Coronary artery (tissue), 2 donors: ENCODE measurements at regions not wholly inside any gene's neighbourhood (a gene's known extent, or its start where the extent isn't known, plus 50 kb on each side); places are given as distances from the start of the nearest gene placed in this dataset.

Experiments
- DNase-seq: peaks from one replicate; pipeline ENCODE4 v3.0.0-alpha.2; 2017; ENCODE audit warnings: low spot score
- H3K27ac ChIP-seq, 2 donors: fragments of 200-600 bp; sonication (generic); one replicate each; pipeline ENCODE4 v1.5.1; 2016 to 2019
- H3K4me3 ChIP-seq: fragments of 200-600 bp; sonication (generic); 2 replicates; pipeline ENCODE4 v1.5.1; 2016; ENCODE audit warnings: mild to moderate bottlenecking, moderate library complexity
- TF ChIP-seq, protein P1 (sequence below): fragments of 200-600 bp; sonication (generic); IDR thresholded peaks from one replicate; pipeline ENCODE4 v1.5.1; 2019; ENCODE audit warnings: antibody characterized with exemption

DNA sequence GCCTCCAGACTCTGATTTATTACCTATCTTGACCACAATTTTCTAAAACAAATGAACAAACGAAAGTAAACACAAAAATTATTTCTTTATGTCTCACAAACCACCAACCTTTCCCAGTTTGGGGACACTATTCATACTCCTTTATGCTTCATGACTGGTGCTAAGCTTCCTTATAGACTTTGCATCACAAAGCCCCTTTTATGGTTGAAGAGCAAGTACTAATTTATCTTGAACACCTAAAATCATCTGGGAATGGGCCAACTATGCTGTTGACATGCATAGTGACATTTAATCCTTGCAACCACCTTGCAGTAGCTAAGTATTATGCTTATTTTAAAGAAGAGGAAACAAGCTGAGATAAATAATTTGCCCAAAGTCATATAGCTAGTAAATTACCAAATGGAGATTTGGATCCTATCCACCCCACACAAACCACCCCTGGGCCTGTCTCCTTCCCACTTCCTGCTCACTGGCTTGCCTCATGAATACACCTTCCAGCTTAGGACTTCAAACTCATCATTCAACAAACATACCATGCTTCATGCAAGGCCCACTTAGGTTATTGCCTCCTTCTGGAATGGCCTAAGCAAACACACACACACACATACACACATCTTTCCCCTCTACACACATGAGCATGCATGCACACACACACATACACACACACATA is 192.2 kb downstream of the PLPP3 start:
- TF ChIP-seq, protein P1, sequence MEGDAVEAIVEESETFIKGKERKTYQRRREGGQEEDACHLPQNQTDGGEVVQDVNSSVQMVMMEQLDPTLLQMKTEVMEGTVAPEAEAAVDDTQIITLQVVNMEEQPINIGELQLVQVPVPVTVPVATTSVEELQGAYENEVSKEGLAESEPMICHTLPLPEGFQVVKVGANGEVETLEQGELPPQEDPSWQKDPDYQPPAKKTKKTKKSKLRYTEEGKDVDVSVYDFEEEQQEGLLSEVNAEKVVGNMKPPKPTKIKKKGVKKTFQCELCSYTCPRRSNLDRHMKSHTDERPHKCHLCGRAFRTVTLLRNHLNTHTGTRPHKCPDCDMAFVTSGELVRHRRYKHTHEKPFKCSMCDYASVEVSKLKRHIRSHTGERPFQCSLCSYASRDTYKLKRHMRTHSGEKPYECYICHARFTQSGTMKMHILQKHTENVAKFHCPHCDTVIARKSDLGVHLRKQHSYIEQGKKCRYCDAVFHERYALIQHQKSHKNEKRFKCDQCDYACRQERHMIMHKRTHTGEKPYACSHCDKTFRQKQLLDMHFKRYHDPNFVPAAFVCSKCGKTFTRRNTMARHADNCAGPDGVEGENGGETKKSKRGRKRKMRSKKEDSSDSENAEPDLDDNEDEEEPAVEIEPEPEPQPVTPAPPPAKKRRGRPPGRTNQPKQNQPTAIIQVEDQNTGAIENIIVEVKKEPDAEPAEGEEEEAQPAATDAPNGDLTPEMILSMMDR, result no peak
- no peak for DNase-seq
- Histone ChIP-seq H3K27ac (no peak overlapping the region), H3K4me3 (no peak overlapping the region)

DNA sequence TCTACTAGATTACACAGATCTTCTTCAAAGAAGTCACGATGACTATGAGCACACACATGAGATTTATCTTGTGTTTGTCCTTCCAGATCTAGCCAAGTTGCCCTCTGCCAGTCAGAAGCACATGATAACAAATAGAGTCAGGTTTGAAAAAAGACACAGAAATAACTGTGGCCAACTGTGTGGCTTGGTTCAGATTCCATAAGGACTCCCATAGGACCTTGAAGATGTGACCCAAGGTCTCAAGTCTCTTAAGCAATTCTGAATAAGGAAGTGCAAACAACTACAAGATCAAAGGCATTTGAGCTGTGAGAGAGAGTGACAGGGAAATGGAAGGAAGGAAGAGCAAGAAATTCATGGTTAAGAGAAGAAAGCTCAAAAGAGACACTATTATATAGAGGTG is 194.0 kb downstream of the PLPP3 start:
- Histone ChIP-seq H3K4me3 (no peak overlapping the region), H3K27ac (no peak overlapping the region)
- no peak for DNase-seq
- TF ChIP-seq, protein P1, result no peak

DNA sequence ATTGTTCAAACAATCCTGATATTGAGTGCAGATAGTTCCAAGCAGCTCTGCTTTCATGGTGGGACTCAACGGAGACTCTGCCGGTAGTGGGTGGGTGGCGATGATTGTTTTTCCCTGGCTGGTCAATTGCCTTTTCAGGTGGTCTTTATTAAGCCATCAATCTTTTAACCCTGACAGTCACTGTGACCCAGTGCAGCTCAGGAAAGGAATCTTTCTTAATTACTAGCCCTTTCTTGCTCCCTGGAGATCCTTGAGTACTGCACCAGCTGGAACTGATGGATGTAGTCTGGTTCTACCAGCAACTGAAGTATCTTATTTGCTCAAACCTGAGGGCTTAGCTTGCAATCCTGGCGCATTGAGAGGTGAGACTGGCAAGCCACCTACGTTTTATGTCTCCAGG is 196.4 kb downstream of the PLPP3 start:
- no peak overlapping the region for H3K4me3 ChIP-seq
- H3K27ac ChIP-seq, result no peak overlapping the region
- no peak for DNase-seq
- TF ChIP-seq, protein P1, result no peak

DNA sequence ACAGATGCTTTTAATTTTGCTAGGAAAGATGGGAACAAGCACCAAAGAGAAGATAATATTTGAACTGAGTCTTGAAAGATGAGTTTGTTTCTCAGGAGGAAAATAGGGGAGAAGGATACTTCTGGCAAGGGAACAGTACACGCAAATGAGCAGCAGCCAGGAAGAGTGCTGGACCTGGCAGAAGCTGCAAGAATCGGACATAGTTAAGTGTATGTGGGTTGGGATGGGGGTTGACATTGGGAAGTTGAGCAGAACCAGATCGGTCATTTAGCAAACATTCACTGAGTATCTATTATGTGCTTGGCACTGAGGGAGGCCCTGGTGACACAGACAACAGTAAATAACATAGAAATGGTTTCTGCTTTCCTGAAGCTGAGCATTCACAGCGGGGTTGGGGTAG is 198.8 kb downstream of the PLPP3 start:
- Histone ChIP-seq H3K4me3 (no peak overlapping the region), H3K27ac (no peak overlapping the region)
- DNase-seq, result no peak
- TF ChIP-seq, protein P1, result no peak

DNA sequence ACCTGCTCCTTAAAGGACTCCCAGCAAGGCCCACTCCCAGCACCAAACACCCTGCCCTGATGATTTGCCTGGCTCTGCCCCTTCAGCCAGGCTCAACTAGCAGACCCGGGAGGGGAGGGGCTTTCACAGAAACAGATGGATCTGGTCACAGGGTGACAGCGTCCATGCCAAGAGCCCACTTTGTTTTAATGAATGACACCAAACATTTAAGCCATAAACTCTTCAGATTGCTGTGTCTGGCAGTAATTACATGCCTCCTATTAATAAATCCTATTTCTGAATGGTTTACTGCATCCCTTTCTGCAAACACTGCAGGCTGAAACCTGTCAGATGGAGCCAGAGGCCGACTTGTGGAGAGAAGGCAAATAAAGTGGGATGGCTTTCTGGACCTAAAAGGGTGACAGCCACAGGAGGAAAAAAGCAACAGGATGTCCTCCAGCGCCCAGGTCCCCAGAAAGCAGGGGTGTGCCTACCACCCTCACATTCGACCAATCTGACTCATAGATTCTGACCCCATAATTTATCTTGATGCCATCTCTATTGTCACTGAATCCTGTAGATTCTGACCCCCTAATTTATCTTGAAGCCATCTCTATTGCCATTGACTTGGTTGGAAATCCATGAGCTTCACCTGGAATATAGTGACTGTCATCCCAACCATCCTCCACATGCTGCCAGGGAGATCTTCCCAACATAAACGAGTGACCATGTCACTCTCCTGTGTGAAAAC is 200.9 kb downstream of the PLPP3 start:
- no peak overlapping the region for H3K4me3 ChIP-seq
- TF ChIP-seq, protein P1, result no peak
- no peak overlapping the region for H3K27ac ChIP-seq
- DNase-seq, result no peak

DNA sequence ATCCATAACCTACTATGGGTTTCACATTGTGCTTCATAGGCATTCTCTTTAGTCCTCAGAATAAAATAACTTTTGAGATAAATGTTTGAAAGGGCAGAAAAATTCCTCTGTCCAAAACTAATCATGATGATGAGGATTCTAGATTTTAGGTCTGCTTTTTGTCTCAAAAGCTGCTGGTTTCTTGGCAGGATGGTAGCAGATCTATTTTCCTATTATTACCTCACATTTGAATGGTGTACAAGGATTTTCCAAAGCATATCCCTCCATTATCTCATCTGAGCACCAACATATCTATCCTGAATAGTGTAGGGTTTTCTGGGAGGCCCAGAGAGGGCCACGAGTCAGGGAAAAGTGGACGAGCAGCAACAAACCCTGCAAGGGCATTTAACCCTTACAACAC is 201.9 kb downstream of the PLPP3 start:
- Histone ChIP-seq H3K4me3 (no peak overlapping the region), H3K27ac (peak overlapping the region; percentile 35 to 55)
- TF ChIP-seq, protein P1, result no peak
- no peak for DNase-seq
